HAP-1 (cell line): ENCODE measurements at regions not wholly inside any gene's neighbourhood (a gene's known extent, or its start where the extent isn't known, plus 50 kb on each side); places are given as distances from the start of the nearest gene placed in this dataset.

Source experiments
- DNase-seq, 2 experiments: peaks; one replicate each; pipeline ENCODE4 v3.0.0-alpha.2; 2016 to 2020; ENCODE audit warnings: low spot score in 2 of 2
- H3K27me3 ChIP-seq: fragments of 250-450 bp; sonication (Bioruptor Pico); 2 replicates; pipeline ENCODE4 v1.5.1; 2020; ENCODE audit warnings: low read depth, mild to moderate bottlenecking, moderate library complexity
- H3K36me3 ChIP-seq: fragments of 250-450 bp; sonication (Bioruptor Pico); replicated peaks from 2 replicates; pipeline ENCODE4 v1.5.1; 2020; ENCODE audit warnings: mild to moderate bottlenecking
- H3K4me1 ChIP-seq: fragments of 250-450 bp; sonication (Bioruptor Pico); 2 replicates; pipeline ENCODE4 v1.5.1; 2020; ENCODE audit warnings: mild to moderate bottlenecking
- H3K4me3 ChIP-seq: fragments of 250-450 bp; sonication (Bioruptor Pico); 2 replicates; pipeline ENCODE4 v1.5.1; 2020; ENCODE audit warnings: mild to moderate bottlenecking, moderate library complexity
- H3K9me3 ChIP-seq: fragments of 250-450 bp; sonication (Bioruptor Pico); 2 replicates; pipeline ENCODE4 v1.5.1; 2020; ENCODE audit warnings: mild to moderate bottlenecking, moderate library complexity
- in situ Hi-C: fragments of 300-500 bp; cut with MboI; formaldehyde crosslinking; loops from 3 replicates; pipeline ENCODE4 v1.14.3; 2020; ENCODE audit warnings: low sequenced_read_pairs, inconsistent platforms, mixed read lengths

DNA sequence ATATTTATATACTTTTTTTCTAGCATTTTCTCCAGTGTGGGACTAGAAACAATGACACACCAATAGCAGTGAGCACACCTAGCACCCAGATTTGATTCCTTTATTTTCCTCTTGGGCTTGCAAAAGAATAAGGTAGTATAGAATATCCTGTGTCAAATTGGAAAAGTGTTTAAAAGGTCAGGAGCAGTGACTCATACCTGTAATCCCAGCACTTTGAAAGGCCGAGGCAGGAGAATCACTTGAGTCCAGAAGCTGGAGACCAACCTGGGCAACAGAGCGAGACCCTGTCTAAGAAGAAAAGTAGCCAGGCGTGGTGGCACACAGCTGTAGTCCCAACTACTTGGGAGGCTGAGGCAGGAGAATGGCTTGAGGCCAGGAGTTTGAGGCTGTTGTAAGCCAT is 53.8 kb upstream of the SGPP1 start:
- H3K4me3 ChIP-seq: no peak overlapping the region
- H3K9me3 ChIP-seq: no peaks in the 10 kb centered on the region
- H3K27me3 ChIP-seq: no peaks in the 10 kb centered on the region
- no peaks in the 10 kb centered on the region for H3K36me3 ChIP-seq
- DNase-seq: no peak
- in situ Hi-C loops: no loop called here
- H3K4me1 ChIP-seq: peaks cover 7% of the 10 kb centered on the region

DNA sequence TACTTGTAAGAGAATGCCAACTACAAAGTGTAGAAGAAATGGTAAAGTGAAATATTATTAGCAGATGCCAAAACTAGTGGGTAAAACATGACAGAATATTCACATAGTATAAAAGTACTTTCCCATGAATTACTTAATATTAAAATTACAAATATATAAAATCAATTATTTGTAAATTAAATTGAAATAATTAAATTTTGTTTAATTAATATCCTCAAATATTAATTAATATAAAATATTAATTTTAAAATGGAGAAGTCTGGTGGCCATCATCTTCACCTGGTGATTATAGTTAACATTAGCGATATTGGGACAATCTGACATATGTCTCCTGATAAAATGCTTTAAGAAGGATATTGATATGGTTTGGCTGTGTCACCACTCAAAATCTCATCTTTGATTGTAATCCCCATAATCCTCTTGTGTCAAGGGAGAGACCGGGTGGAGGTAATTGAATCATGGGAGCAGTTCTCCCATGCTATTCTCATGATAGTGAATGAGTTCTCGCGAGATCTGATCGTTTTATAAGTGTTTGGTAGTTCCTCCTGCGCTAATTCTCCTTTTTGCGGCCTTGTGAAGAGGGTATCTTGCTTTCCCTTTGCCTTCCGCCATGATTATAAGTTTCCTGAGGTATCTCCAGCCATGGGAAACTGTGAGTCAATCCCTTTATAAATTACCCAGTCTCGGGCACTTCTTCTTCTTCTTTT is 55.0 kb upstream of the SGPP1 start:
- no peak for DNase-seq
- Histone ChIP-seq H3K4me3 (no peak overlapping the region), H3K4me1 (no peaks in the 10 kb centered on the region), H3K27me3 (no peaks in the 10 kb centered on the region), H3K9me3 (no peaks in the 10 kb centered on the region), H3K36me3 (no peaks in the 10 kb centered on the region)
- in situ Hi-C loops: no loop called here

GRCh38 chr14:63788011-63788933 is 60.4 kb upstream of the SGPP1 start:
- H3K27me3 ChIP-seq: peaks cover 4% of the 10 kb centered on the region
- DNase-seq: no peak
- no peaks in the 10 kb centered on the region for H3K9me3 ChIP-seq
- H3K4me1 ChIP-seq: no peaks in the 10 kb centered on the region
- no peaks in the 10 kb centered on the region for H3K36me3 ChIP-seq
- H3K4me3 ChIP-seq: no peak overlapping the region
- in situ Hi-C loops: no loop called here

GRCh38 chr14:63793376-63793775 is 59.4 kb upstream of the SYNE2 start:
- DNase-seq: no peak
- in situ Hi-C loops: no loop called here

DNA sequence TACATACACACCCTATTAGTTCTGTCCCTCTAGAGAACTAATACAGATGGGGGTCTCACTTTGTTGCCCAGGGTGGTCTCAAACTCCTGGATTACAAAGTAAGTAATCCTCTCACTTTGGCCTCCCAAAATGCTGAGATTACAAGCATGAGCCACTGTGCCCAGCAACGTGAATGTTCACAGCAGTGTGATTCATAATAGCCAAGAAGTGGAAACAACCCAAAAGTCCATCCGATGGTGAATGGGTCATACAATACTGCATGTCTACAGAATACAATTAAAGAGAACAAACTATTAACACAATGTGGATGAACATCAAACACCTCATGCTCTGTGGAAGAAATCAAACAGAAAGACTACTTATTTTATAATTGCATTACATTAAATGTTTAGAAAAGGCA is 57.3 kb upstream of the SYNE2 start:
- H3K4me3 ChIP-seq: no peak overlapping the region
- no peaks in the 10 kb centered on the region for H3K36me3 ChIP-seq
- H3K4me1 ChIP-seq: no peaks in the 10 kb centered on the region; the same call in 1 of the 2 replicates
- H3K27me3 ChIP-seq: peaks cover 2% of the 10 kb centered on the region
- no peak for DNase-seq
- no peaks in the 10 kb centered on the region for H3K9me3 ChIP-seq
- in situ Hi-C loops: loop anchor here (5.0 kb wide), 1 partner anchor 512 kb away; no protein-coding TSS in a partner anchor

More at GRCh38 chr14:63793376-63793775, 59.4 kb upstream of the SYNE2 start:
- Histone ChIP-seq H3K9me3 (no peaks in the 10 kb centered on the region), H3K27me3 (peaks cover 4% of the 10 kb centered on the region), H3K4me3 (no peak overlapping the region), H3K36me3 (no peaks in the 10 kb centered on the region), H3K4me1 (no peaks in the 10 kb centered on the region)

GRCh38 chr14:63800083-63800482 is 52.7 kb upstream of the SYNE2 start:
- in situ Hi-C loops: loop anchor here (10.0 kb wide), 1 partner anchor 195 kb away; no protein-coding TSS in a partner anchor
- no peak for DNase-seq
- Histone ChIP-seq H3K36me3 (no peaks in the 10 kb centered on the region), H3K27me3 (no peaks in the 10 kb centered on the region), H3K4me1 (no peaks in the 10 kb centered on the region; the same call in 1 of the 2 replicates), H3K4me3 (no peak overlapping the region), H3K9me3 (no peaks in the 10 kb centered on the region)

GRCh38 chr14:63800651-63801375 is 52.0 kb upstream of the SYNE2 start:
- Histone ChIP-seq H3K27me3 (no peaks in the 10 kb centered on the region), H3K9me3 (no peaks in the 10 kb centered on the region), H3K4me3 (no peak overlapping the region), H3K4me1 (no peaks in the 10 kb centered on the region; the same call in 1 of the 2 replicates), H3K36me3 (no peaks in the 10 kb centered on the region)
- DNase-seq: no peak
- in situ Hi-C loops: loop anchor here (10.0 kb wide), 1 partner anchor 194 kb away; no protein-coding TSS in a partner anchor
